ENCODE measurements at regions not wholly inside any gene's neighbourhood (a gene's known extent, or its start where the extent isn't known, plus 50 kb on each side); places are given as distances from the start of the nearest gene placed in this dataset.

DNA sequence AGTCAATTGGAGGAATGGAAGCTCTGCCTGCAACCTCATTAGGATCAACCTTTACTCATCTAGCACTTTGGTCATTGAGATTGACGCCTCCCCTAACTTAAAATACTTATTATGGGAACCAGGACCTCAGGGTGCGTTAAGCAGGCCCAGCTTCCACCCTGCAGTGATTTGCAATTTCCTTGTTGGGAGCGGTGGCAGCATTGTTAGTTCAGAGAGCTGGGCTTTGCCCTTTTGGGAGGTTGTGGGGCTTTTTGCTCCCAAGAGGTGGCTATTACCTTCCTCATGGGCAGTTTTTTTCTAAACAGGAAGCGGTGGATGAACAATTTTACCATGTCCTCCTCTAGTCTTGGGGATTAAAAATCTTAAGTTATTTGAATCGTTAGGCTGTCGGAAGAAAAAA, 60.9 kb downstream of the TMEM215 start:
- Histone ChIP-seq H3K27me3 (ENCODE audit: insufficient read depth in 3 of 3, low read length in 2 of 3) (peaks cover 0 to 4% (median 0%) of the 10 kb centered on the region in 3 donors), H3K4me3 (no peak overlapping the region), H3K27ac (no peak overlapping the region), H3K36me3 (ENCODE audit: insufficient read depth in 1 of 2, low read depth in 1 of 2) (no peaks in the 10 kb centered on the region), H3K4me1 (no peaks in the 10 kb centered on the region), H3K9me3 (no peaks in the 10 kb centered on the region)
- no peak for ATAC-seq
- TF ChIP-seq, protein P1, sequence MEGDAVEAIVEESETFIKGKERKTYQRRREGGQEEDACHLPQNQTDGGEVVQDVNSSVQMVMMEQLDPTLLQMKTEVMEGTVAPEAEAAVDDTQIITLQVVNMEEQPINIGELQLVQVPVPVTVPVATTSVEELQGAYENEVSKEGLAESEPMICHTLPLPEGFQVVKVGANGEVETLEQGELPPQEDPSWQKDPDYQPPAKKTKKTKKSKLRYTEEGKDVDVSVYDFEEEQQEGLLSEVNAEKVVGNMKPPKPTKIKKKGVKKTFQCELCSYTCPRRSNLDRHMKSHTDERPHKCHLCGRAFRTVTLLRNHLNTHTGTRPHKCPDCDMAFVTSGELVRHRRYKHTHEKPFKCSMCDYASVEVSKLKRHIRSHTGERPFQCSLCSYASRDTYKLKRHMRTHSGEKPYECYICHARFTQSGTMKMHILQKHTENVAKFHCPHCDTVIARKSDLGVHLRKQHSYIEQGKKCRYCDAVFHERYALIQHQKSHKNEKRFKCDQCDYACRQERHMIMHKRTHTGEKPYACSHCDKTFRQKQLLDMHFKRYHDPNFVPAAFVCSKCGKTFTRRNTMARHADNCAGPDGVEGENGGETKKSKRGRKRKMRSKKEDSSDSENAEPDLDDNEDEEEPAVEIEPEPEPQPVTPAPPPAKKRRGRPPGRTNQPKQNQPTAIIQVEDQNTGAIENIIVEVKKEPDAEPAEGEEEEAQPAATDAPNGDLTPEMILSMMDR (IDR thresholded peaks at IDR 0.05) = no peak
- intact Hi-C loops (cut with DNase I) = loop anchor here in 1 of 2 donors (10.0 kb wide), 1 partner anchor 61 kb away; no protein-coding TSS in a partner anchor
- WGBS, 3 donors = 74 to 76% (median 76%) methylated on average over 6 of the region's 6 CpGs
- DNase-seq = no peak

DNA sequence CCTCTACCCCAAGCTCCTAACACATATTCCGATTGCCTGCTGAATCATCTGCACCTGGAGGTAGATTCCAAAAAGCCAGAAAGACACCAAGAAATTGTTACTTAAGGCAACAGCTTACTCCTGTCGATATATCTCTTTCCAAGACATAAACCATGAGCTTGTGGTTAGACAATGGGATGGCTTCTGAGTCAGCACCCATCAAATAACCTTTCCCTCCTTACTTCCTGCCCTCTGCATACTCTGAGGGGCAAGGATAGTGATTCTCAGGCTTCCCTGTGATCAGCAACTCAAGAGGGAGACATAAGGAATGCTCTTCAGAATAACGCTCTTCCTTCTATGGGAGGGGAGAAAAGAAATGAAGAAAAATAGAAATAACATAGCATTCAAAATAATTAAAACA, 70.9 kb downstream of the TMEM215 start:
- no peaks in the 10 kb centered on the region for H3K4me1 ChIP-seq
- ATAC-seq (no peak), DNase-seq (no peak)
- no peaks in the 10 kb centered on the region for H3K9me3 ChIP-seq
- no peak overlapping the region for H3K4me3 ChIP-seq
- TF ChIP-seq, protein P1 (IDR thresholded peaks at IDR 0.05) = no peak
- 82 to 83% (median 83%) methylated on average over 3 of the region's 3 CpGs for WGBS, 3 donors
- H3K27ac ChIP-seq = no peak overlapping the region
- intact Hi-C loops (cut with DNase I) = no loop called here
- no peaks in the 10 kb centered on the region for H3K36me3 ChIP-seq (ENCODE audit: insufficient read depth in 1 of 2, low read depth in 1 of 2)
- H3K27me3 ChIP-seq (ENCODE audit: insufficient read depth in 3 of 3, low read length in 2 of 3) = no peaks in the 10 kb centered on the region

DNA sequence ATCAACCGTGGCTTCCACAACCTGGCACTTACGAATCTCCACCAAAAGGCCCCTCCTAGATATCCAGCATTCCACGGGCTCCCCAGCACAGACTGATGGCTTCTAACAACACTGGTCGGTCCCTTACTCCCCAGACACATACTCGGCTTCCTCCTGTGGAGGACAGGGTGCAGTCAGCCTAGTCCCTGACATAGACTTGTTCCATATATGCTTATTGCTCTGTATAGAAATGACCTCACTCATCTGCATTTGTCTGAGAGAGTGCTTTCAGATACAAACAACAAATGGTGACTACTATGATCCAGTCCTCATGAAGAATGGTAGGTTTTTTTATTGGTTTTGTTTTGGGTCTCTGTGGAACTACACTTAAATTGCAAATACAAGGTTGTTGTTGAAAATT, 72.4 kb downstream of the TMEM215 start:
- ATAC-seq (no peak), DNase-seq (no peak)
- Histone ChIP-seq H3K9me3 (no peaks in the 10 kb centered on the region), H3K27ac (no peak overlapping the region), H3K27me3 (ENCODE audit: insufficient read depth in 3 of 3, low read length in 2 of 3) (no peaks in the 10 kb centered on the region), H3K36me3 (ENCODE audit: insufficient read depth in 1 of 2, low read depth in 1 of 2) (no peaks in the 10 kb centered on the region), H3K4me3 (no peak overlapping the region), H3K4me1 (no peaks in the 10 kb centered on the region)
- intact Hi-C loops (cut with DNase I) = no loop called here
- TF ChIP-seq, protein P1 (IDR thresholded peaks at IDR 0.05) = no peak
- WGBS, 3 donors = 57 to 66% (median 63%) methylated on average over 5 of the region's 5 CpGs

DNA sequence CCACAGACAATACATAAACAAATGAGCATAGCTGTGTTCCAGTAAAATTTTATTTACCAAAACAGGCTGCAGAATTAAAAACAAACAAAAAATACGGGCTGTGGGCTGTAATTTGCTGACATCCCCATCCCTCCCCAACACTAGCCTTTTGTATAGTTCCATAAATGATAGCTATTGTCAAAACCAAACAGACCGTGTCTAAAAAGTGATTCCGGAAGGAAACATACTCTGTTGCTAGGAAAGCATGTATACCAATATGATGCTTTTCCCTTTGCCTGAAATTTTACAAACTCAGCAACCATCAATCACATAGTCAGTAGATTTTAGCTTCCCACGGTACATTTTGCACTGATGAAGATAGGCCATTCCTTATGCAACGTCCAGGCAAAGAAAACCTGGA, 80.0 kb downstream of the TMEM215 start:
- ATAC-seq (no peak), DNase-seq (no peak)
- H3K9me3 ChIP-seq = no peaks in the 10 kb centered on the region
- H3K4me3 ChIP-seq = no peak overlapping the region
- WGBS, 3 donors = 62 to 64% (median 63%) methylated on average over 5 of the region's 5 CpGs
- no peaks in the 10 kb centered on the region for H3K27me3 ChIP-seq (ENCODE audit: insufficient read depth in 3 of 3, low read length in 2 of 3)
- intact Hi-C loops (cut with DNase I) = no loop called here
- TF ChIP-seq, protein P1 (IDR thresholded peaks at IDR 0.05) = no peak
- H3K27ac ChIP-seq = no peak overlapping the region
- H3K36me3 ChIP-seq (ENCODE audit: insufficient read depth in 1 of 2, low read depth in 1 of 2) = no peaks in the 10 kb centered on the region
- H3K4me1 ChIP-seq = peaks cover 6% of the 10 kb centered on the region

DNA sequence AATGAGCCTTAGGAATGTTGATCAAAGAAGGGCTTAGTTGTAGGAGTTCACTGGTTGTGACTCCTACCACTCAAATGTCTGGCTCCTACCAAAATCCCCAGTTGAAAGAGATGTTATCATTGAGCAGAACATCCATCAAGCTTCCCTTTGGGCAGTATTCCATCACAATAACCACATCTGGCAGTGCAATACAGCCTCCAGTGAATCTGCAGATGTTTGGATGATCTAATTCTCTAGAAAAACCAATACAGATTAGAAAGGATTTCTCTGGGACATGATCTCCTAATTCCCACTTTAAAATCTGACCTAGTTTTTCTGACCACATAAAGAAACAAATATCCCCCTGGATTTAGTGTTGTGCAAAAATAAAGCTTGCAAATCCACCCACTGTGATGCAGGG, 81.6 kb downstream of the TMEM215 start:
- Histone ChIP-seq H3K4me3 (no peak overlapping the region), H3K27me3 (ENCODE audit: insufficient read depth in 3 of 3, low read length in 2 of 3) (no peaks in the 10 kb centered on the region), H3K4me1 (peaks cover 10% of the 10 kb centered on the region), H3K9me3 (no peaks in the 10 kb centered on the region), H3K36me3 (ENCODE audit: insufficient read depth in 1 of 2, low read depth in 1 of 2) (no peaks in the 10 kb centered on the region), H3K27ac (no peak overlapping the region)
- TF ChIP-seq, protein P1 (IDR thresholded peaks at IDR 0.05) = no peak
- intact Hi-C loops (cut with DNase I) = loop anchor here in 1 of 2 donors (2.0 kb wide), 1 partner anchor 102 kb away; no protein-coding TSS in a partner anchor
- DNase-seq = no peak
- no peak for ATAC-seq
